GM23338 (cell line): ENCODE measurements at regions not wholly inside any gene's neighbourhood (a gene's known extent, or its start where the extent isn't known, plus 50 kb on each side); places are given as distances from the start of the nearest gene placed in this dataset.

Source experiments
- ATAC-seq: fragments of 200-7000 bp; cut with Tn5 transposase; 3 replicates; pipeline ENCODE4 v1.9.1; 2020
- DNase-seq: peaks from one replicate; pipeline ENCODE4 v3.0.0-alpha.2; 2015; ENCODE audit warnings: low spot score
- H2AFZ ChIP-seq: fragments of 200-600 bp; sonication (generic); 2 replicates; pipeline ENCODE4 v1.8.0; 2016; ENCODE audit warnings: antibody characterized with exemption, mild to moderate bottlenecking, moderate library complexity
- H3F3A ChIP-seq: fragments of 200-600 bp; sonication (generic); replicated peaks from 2 replicates; pipeline ENCODE4 v1.8.0; 2017; ENCODE audit warnings: antibody characterized with exemption, mixed run types, low read depth
- H3K27ac ChIP-seq: fragments of 200-600 bp; sonication (generic); 2 replicates; pipeline ENCODE4 v1.6.1; 2016; ENCODE audit warnings: low read depth
- H3K27me3 ChIP-seq: fragments of 200-600 bp; sonication (generic); 2 replicates; pipeline ENCODE4 v1.8.0; 2016; ENCODE audit warnings: mild to moderate bottlenecking, mixed run types, moderate library complexity; ENCODE audit not compliant: insufficient read depth
- H3K36me3 ChIP-seq: fragments of 200-600 bp; sonication (generic); 2 replicates; pipeline ENCODE4 v1.8.0; 2016; ENCODE audit warnings: mild to moderate bottlenecking; ENCODE audit not compliant: insufficient read depth
- H3K4me1 ChIP-seq: fragments of 200-600 bp; sonication (generic); 2 replicates; pipeline ENCODE4 v1.8.0; 2016; ENCODE audit warnings: mild to moderate bottlenecking, moderate library complexity; ENCODE audit not compliant: insufficient read depth
- H3K4me2 ChIP-seq: fragments of 200-600 bp; sonication (generic); 2 replicates; pipeline ENCODE4 v1.7.1; 2017; ENCODE audit warnings: mixed run types
- H3K4me3 ChIP-seq: fragments of 200-600 bp; sonication (generic); 2 replicates; pipeline ENCODE4 v1.6.1; 2016; ENCODE audit warnings: mixed run types
- H3K79me2 ChIP-seq: fragments of 200-600 bp; sonication (generic); replicated peaks from 2 replicates; pipeline ENCODE4 v1.8.0; 2017; ENCODE audit warnings: mild to moderate bottlenecking; ENCODE audit not compliant: insufficient read depth
- H3K9me2 ChIP-seq: fragments of 200-600 bp; sonication (generic); 2 replicates; pipeline ENCODE4 v1.8.0; 2017; ENCODE audit not compliant: insufficient read depth
- H4K20me1 ChIP-seq: fragments of 200-600 bp; sonication (generic); replicated peaks from 2 replicates; pipeline ENCODE4 v1.8.0; 2017; ENCODE audit warnings: mild to moderate bottlenecking; ENCODE audit not compliant: insufficient read depth
- H3K27ac Mint-ChIP-seq: 2 replicates; pipeline ENCODE4 v1.8.0; 2020; ENCODE audit warnings: inconsistent platforms, mild to moderate bottlenecking, moderate library complexity, mixed read lengths
- H3K27me3 Mint-ChIP-seq: 3 replicates; pipeline ENCODE4 v1.8.0; 2022; ENCODE audit warnings: low read depth, mild to moderate bottlenecking, moderate library complexity, mixed read lengths, inconsistent platforms; ENCODE audit not compliant: insufficient read depth, poor library complexity
- H3K36me3 Mint-ChIP-seq: 3 replicates; pipeline ENCODE4 v1.8.0; 2021; ENCODE audit warnings: low read depth, mild to moderate bottlenecking, inconsistent platforms, moderate library complexity, mixed read lengths
- H3K4me1 Mint-ChIP-seq: 3 replicates; pipeline ENCODE4 v1.8.0; 2020; ENCODE audit warnings: mild to moderate bottlenecking, inconsistent platforms, mixed read lengths
- H3K4me3 Mint-ChIP-seq: 3 replicates; pipeline ENCODE4 v1.8.0; 2021; ENCODE audit warnings: moderate library complexity, mild to moderate bottlenecking, inconsistent platforms, mixed read lengths
- H3K9me3 Mint-ChIP-seq: 3 replicates; pipeline ENCODE4 v1.8.0; 2020; ENCODE audit warnings: moderate library complexity, mild to moderate bottlenecking, inconsistent platforms, mixed read lengths
- CREB1 ChIP-seq: fragments of 250-450 bp; sonication (Bioruptor Pico); IDR thresholded peaks from 2 replicates; pipeline ENCODE4 v1.5.0; 2020; ENCODE audit warnings: low read depth, mild to moderate bottlenecking, moderate library complexity
- ETS1 ChIP-seq: IDR thresholded peaks from 2 replicates; pipeline ENCODE4 v1.6.1; 2016; ENCODE audit warnings: antibody characterized with exemption
- EZH2 ChIP-seq: fragments of 200-600 bp; sonication (generic); IDR thresholded peaks from one replicate; pipeline ENCODE4 v1.8.0; 2017; ENCODE audit warnings: antibody characterized with exemption, mild to moderate bottlenecking, low read depth; ENCODE audit not compliant: unreplicated experiment
- EZH2phosphoT487 ChIP-seq: fragments of 200-600 bp; sonication (generic); IDR thresholded peaks from one replicate; pipeline ENCODE4 v1.8.1; 2018; ENCODE audit warnings: antibody characterized with exemption; ENCODE audit not compliant: unreplicated experiment
- JUNB ChIP-seq: IDR thresholded peaks from one replicate; pipeline ENCODE4 v1.6.1; 2016; ENCODE audit warnings: antibody characterized with exemption; ENCODE audit not compliant: unreplicated experiment
- NANOG ChIP-seq: IDR thresholded peaks from 2 replicates; pipeline ENCODE4 v1.6.1; 2016; ENCODE audit warnings: antibody characterized with exemption, borderline replicate concordance
- POLR2AphosphoS5 ChIP-seq: IDR thresholded peaks from 2 replicates; pipeline ENCODE4 v1.6.1; 2016; ENCODE audit warnings: antibody characterized with exemption, low read depth
- STAT1 ChIP-seq: IDR thresholded peaks from one replicate; pipeline ENCODE4 v1.6.1; 2016; ENCODE audit warnings: antibody characterized with exemption; ENCODE audit not compliant: unreplicated experiment
- ZNF331 ChIP-seq: fragments of 250-450 bp; sonication (Bioruptor Pico); IDR thresholded peaks from 2 replicates; pipeline ENCODE4 v1.5.0; 2020; ENCODE audit warnings: low read depth, mild to moderate bottlenecking, moderate library complexity
- ZNF462 ChIP-seq: fragments of 250-450 bp; sonication (Bioruptor Pico); IDR thresholded peaks from 2 replicates; pipeline ENCODE4 v1.5.0; 2020; ENCODE audit warnings: mild to moderate bottlenecking, moderate library complexity
- TF ChIP-seq, protein P1 (sequence below): IDR thresholded peaks from one replicate; pipeline ENCODE4 v1.6.1; 2018; ENCODE audit warnings: antibody characterized with exemption; ENCODE audit not compliant: unreplicated experiment

DNA sequence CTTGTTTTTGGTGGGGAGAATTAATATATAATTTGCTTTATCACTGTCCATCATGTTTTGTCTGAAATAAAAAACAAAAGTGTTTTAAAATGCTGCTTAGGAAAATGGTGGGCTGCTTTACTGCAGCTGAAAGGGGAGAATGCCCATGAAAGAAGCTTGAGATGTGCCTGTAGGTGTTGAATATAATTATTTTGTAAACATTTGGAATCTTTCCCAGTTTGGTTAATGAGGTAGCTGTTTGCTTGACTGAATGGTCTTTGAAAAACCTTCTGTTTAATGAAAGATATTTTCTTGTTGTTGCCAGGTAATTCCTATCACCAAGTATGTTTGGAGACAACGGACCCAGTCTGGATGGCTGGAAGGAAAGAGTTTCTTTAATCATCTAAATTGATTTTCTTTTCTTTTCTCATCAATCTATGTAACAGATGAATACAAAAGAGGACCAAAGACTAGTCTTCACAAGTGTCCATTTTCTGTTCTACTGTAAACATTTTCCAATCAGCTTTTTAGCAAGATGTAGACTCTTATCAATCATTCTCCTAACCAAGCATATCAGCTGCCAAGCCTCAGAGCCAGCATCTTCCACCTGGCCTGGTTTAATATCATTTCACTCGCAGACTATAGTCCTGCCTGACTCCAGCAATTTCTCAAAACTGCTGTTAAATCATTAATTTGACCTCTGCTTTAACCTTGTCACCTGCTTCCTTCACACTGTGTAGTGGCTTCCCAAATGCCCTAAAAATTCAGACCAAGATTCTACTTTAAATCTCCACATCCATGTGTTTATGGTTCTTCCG, 441.2 kb upstream of the CHD1 start:
- no peaks in the 10 kb centered on the region for H3K4me1 ChIP-seq
- H3K4me2 ChIP-seq, result no peak overlapping the region
- no peak for DNase-seq
- no peaks in the 10 kb centered on the region for H3K36me3 ChIP-seq
- no peaks in the 10 kb centered on the region for H3K27me3 Mint-ChIP-seq
- H3K9me2 ChIP-seq, result no peaks in the 10 kb centered on the region
- no peak overlapping the region for H3K27ac ChIP-seq
- H3F3A ChIP-seq, result no peaks in the 10 kb centered on the region
- no peaks in the 10 kb centered on the region for H3K4me1 Mint-ChIP-seq
- no peaks in the 10 kb centered on the region for H4K20me1 ChIP-seq
- TF ChIP-seq STAT1 (no peak), ZNF331 (CRISPR knock-in tag) (no peak), ETS1 (no peak), POLR2AphosphoS5 (no peak), EZH2 (no peak), JUNB (no peak), CREB1 (CRISPR knock-in tag) (no peak), ZNF462 (no peak), NANOG (no peak), EZH2phosphoT487 (no peak)
- TF ChIP-seq, protein P1, sequence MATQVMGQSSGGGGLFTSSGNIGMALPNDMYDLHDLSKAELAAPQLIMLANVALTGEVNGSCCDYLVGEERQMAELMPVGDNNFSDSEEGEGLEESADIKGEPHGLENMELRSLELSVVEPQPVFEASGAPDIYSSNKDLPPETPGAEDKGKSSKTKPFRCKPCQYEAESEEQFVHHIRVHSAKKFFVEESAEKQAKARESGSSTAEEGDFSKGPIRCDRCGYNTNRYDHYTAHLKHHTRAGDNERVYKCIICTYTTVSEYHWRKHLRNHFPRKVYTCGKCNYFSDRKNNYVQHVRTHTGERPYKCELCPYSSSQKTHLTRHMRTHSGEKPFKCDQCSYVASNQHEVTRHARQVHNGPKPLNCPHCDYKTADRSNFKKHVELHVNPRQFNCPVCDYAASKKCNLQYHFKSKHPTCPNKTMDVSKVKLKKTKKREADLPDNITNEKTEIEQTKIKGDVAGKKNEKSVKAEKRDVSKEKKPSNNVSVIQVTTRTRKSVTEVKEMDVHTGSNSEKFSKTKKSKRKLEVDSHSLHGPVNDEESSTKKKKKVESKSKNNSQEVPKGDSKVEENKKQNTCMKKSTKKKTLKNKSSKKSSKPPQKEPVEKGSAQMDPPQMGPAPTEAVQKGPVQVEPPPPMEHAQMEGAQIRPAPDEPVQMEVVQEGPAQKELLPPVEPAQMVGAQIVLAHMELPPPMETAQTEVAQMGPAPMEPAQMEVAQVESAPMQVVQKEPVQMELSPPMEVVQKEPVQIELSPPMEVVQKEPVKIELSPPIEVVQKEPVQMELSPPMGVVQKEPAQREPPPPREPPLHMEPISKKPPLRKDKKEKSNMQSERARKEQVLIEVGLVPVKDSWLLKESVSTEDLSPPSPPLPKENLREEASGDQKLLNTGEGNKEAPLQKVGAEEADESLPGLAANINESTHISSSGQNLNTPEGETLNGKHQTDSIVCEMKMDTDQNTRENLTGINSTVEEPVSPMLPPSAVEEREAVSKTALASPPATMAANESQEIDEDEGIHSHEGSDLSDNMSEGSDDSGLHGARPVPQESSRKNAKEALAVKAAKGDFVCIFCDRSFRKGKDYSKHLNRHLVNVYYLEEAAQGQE, result no peak
- no peaks in the 10 kb centered on the region for H3K79me2 ChIP-seq
- no peaks in the 10 kb centered on the region for H3K36me3 Mint-ChIP-seq
- no peak overlapping the region for H3K4me3 Mint-ChIP-seq
- ATAC-seq, result no peak
- no peaks in the 10 kb centered on the region for H3K9me3 Mint-ChIP-seq
- H3K27ac Mint-ChIP-seq, result no peak overlapping the region
- H2AFZ ChIP-seq, result no peak overlapping the region
- no peaks in the 10 kb centered on the region for H3K27me3 ChIP-seq
- H3K4me3 ChIP-seq, result no peak overlapping the region
